ENCODE measurements at regions not wholly inside any gene's neighbourhood (a gene's known extent, or its start where the extent isn't known, plus 50 kb on each side); places are given as distances from the start of the nearest gene placed in this dataset.
"Not testable (repeated sequence)": the region's sequence is repeated elsewhere in the genome, so short reads cannot be mapped to it uniquely, and the experiment has no call there.

DNA sequence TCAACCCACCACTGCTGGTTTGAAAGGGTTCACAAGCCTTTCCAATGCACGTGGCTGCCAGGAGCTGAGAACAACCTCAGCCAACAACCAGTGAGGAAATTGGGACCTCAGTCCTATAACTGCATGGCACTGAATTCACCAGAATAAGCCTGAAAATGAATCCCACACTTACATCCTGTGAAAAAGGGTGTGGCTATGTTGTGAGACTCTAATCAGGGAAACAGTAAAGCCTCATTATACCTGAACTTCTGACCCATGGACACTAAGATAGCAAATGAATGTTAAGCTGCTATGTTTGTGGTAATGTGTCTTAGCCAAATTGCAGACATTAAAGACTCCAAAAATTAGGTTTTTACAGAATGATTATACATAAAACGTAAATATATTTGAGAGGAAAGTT is 515.8 kb downstream of the IRS1 start:
- Histone ChIP-seq H3K4me1 (no peaks in the 10 kb centered on the region), H3K4me3 (no peak overlapping the region), H3K27me3 (peaks cover 0 to 5% (median 0%) of the 10 kb centered on the region in 9 donors), H3K27ac (no peak overlapping the region), H3K36me3 (no peaks in the 10 kb centered on the region), H3K9me3 (no peaks in the 10 kb centered on the region)
- ATAC-seq (no peak), DNase-seq (no peak)
- WGBS, 4 donors: 60 to 78% (median 68%) methylated on average over 2 of the region's 2 CpGs
- intact Hi-C loops (cut with DNase I): no loop called here
- TF ChIP-seq POLR2A (IDR thresholded peaks at IDR 0.05): no peak
- TF ChIP-seq, protein P1, sequence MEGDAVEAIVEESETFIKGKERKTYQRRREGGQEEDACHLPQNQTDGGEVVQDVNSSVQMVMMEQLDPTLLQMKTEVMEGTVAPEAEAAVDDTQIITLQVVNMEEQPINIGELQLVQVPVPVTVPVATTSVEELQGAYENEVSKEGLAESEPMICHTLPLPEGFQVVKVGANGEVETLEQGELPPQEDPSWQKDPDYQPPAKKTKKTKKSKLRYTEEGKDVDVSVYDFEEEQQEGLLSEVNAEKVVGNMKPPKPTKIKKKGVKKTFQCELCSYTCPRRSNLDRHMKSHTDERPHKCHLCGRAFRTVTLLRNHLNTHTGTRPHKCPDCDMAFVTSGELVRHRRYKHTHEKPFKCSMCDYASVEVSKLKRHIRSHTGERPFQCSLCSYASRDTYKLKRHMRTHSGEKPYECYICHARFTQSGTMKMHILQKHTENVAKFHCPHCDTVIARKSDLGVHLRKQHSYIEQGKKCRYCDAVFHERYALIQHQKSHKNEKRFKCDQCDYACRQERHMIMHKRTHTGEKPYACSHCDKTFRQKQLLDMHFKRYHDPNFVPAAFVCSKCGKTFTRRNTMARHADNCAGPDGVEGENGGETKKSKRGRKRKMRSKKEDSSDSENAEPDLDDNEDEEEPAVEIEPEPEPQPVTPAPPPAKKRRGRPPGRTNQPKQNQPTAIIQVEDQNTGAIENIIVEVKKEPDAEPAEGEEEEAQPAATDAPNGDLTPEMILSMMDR (IDR thresholded peaks at IDR 0.05): no peak

DNA sequence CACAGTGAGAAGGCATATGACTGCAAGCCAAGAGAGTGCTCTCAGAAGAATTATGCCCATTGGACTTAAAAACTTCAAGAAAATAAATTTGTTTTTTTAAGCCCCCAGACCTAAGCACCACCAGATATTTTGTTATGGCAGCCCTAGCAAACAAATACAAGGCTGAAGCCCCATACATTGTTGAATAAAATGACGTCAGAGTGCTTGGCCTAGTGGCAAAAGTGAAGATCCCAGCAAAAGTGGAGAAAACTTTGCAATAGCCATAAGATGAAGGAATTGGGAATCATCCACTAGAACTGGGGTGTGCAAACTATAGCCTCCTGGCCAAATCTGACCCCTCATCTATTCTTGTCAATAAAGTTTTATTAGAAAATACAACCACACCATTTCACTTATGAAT is 517.5 kb downstream of the IRS1 start:
- Histone ChIP-seq H3K4me3 (no peak overlapping the region), H3K27ac (no peak overlapping the region), H3K27me3 (peaks cover 0 to 5% (median 0%) of the 10 kb centered on the region in 9 donors), H3K36me3 (no peaks in the 10 kb centered on the region), H3K4me1 (no peaks in the 10 kb centered on the region), H3K9me3 (no peaks in the 10 kb centered on the region)
- TF ChIP-seq, protein P1 (IDR thresholded peaks at IDR 0.05): no peak
- TF ChIP-seq POLR2A (IDR thresholded peaks at IDR 0.05): no peak
- intact Hi-C loops (cut with DNase I): no loop called here
- no peak for ATAC-seq
- DNase-seq: no peak
- WGBS, 4 donors: 84 to 100% (median 90%) methylated on average over 1 of the region's 1 CpG

DNA sequence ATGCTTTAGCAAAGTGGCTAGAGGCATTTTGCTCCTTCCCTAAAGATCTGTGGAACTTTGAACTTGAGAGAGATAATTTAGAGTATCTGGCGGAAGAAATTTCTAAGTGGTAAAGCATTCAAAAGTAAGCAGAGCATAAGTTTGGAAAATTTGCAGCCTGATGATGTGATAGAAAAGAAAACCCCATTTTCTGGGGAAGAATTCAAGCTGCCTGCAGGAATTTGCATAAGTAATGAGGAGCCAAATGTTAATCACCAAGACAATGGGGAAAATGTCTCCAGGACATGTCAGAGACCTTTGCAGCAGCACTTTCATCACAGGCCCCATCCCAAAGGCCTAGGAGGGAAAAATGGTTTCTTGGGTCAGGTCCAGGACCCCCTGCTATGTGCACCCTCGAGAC is 519.5 kb downstream of the IRS1 start:
- H3K27ac ChIP-seq; ATAC-seq; H3K36me3 ChIP-seq; H3K4me1 ChIP-seq; H3K9me3 ChIP-seq; H3K27me3 ChIP-seq; DNase-seq; H3K4me3 ChIP-seq; intact Hi-C loops (cut with DNase I): not testable (repeated sequence)
- WGBS, 4 donors: 71 to 86% (median 79%) methylated on average over 2 of the region's 2 CpGs

DNA sequence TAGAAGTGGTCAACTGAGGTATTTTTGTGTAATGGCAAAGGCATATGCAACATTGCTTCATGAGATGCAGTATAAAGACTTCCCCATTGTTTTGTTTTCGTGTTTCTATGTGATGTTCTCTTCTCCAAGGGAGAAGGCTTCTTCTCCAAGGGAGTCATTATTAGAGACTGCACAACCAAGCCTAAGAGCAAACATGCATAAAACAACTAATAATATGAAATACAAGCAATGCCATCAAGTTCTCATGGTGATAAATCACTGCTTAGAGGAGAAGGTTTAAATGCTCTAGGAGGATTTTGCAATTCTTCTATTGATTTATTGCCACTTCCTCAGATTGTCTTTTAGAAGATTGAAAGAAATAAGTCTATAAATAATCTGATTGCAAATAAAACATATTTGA is 524.4 kb downstream of the IRS1 start:
- H3K4me3 ChIP-seq: no peak overlapping the region
- intact Hi-C loops (cut with DNase I): no loop called here
- H3K27me3 ChIP-seq: no peaks in the 10 kb centered on the region
- DNase-seq (no peak), ATAC-seq (no peak)
- no peaks in the 10 kb centered on the region for H3K9me3 ChIP-seq
- WGBS, 4 donors: 27 to 88% (median 46%) methylated on average over 1 of the region's 1 CpG
- H3K27ac ChIP-seq: no peak overlapping the region
- no peaks in the 10 kb centered on the region for H3K36me3 ChIP-seq
- TF ChIP-seq, protein P1 (IDR thresholded peaks at IDR 0.05): no peak
- H3K4me1 ChIP-seq: no peaks in the 10 kb centered on the region

DNA sequence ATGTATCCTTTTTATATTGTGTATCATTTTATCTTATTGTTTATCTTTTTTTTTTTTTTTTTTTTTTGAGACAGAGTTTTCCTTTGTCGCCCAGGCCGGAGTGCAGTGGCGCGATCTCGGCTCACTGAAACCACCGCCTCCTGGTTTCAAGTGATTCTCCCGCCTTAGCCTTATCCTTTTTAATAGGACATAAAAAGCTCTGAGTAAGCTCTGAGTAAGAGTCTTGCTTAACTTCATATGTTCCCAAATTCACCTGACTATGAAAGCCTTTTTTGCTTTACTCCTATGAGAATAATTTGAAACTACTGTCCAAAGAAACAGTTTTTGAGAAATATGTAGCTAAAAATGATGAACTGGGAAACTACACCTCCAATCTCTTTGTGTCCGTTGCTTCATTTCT is 525.5 kb downstream of the IRS1 start:
- TF ChIP-seq, protein P1 (IDR thresholded peaks at IDR 0.05): no peak
- TF ChIP-seq POLR2A (IDR thresholded peaks at IDR 0.05): no peak
- Histone ChIP-seq H3K4me1 (no peaks in the 10 kb centered on the region), H3K27ac (no peak overlapping the region), H3K36me3 (no peaks in the 10 kb centered on the region), H3K27me3 (no peaks in the 10 kb centered on the region), H3K4me3 (no peak overlapping the region), H3K9me3 (no peaks in the 10 kb centered on the region)
- intact Hi-C loops (cut with DNase I): no loop called here
- ATAC-seq (no peak), DNase-seq (no peak)
- 83 to 92% (median 83%) methylated on average over 8 of the region's 8 CpGs for WGBS, 4 donors

Measured in heart left ventricle (tissue), 16 donors.